ENCODE measurements at regions not wholly inside any gene's neighbourhood (a gene's known extent, or its start where the extent isn't known, plus 50 kb on each side); places are given as distances from the start of the nearest gene placed in this dataset.

- TF ChIP-seq, protein P1, sequence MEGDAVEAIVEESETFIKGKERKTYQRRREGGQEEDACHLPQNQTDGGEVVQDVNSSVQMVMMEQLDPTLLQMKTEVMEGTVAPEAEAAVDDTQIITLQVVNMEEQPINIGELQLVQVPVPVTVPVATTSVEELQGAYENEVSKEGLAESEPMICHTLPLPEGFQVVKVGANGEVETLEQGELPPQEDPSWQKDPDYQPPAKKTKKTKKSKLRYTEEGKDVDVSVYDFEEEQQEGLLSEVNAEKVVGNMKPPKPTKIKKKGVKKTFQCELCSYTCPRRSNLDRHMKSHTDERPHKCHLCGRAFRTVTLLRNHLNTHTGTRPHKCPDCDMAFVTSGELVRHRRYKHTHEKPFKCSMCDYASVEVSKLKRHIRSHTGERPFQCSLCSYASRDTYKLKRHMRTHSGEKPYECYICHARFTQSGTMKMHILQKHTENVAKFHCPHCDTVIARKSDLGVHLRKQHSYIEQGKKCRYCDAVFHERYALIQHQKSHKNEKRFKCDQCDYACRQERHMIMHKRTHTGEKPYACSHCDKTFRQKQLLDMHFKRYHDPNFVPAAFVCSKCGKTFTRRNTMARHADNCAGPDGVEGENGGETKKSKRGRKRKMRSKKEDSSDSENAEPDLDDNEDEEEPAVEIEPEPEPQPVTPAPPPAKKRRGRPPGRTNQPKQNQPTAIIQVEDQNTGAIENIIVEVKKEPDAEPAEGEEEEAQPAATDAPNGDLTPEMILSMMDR (IDR thresholded peaks at IDR 0.05; ENCODE audit: borderline replicate concordance) = no peak
- Histone ChIP-seq H3K4me1 (no peaks in the 10 kb centered on the region), H3K27me3 (ENCODE audit: low read depth) (no peaks in the 10 kb centered on the region), H3K36me3 (no peaks in the 10 kb centered on the region), H3K27ac (replicated peaks) (no peak overlapping the region), H3K4me3 (no peak overlapping the region), H3K9me3 (replicated peaks) (no peaks in the 10 kb centered on the region)
- intact Hi-C loops (cut with micrococcal nuclease) = no loop called here
- no peak for DNase-seq
Observed at GRCh38 chrX:122552286-122552800, 631.7 kb upstream of the GRIA3 start.

DNA sequence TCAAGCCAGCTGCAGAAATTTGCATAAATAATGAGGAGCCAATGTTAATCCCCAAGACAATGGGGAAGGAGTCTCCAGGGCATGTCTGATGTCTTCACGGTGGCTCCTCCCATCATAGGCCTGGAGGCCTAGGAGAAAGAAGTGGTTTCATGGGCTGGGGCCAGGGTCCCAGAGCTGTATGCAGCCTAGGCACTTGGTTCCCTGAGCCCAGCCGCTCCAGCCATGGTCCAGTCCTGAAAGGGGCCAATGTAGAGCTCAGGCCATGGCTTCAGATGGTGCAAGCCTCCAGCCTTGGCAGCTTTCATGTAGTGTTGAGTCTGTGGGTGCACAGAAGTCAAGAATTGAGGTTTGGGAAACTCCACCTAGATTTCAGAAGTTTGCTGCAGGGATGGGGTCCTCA is 628.2 kb upstream of the GRIA3 start:
- H3K36me3 ChIP-seq = no peaks in the 10 kb centered on the region
- TF ChIP-seq, protein P1 (IDR thresholded peaks at IDR 0.05; ENCODE audit: borderline replicate concordance) = no peak
- intact Hi-C loops (cut with micrococcal nuclease) = no loop called here
- H3K27me3 ChIP-seq (ENCODE audit: low read depth) = no peaks in the 10 kb centered on the region
- no peak for DNase-seq
- no peaks in the 10 kb centered on the region for H3K4me1 ChIP-seq
- H3K27ac ChIP-seq (replicated peaks) = no peak overlapping the region
- H3K4me3 ChIP-seq = no peak overlapping the region
- H3K9me3 ChIP-seq (replicated peaks) = no peaks in the 10 kb centered on the region

DNA sequence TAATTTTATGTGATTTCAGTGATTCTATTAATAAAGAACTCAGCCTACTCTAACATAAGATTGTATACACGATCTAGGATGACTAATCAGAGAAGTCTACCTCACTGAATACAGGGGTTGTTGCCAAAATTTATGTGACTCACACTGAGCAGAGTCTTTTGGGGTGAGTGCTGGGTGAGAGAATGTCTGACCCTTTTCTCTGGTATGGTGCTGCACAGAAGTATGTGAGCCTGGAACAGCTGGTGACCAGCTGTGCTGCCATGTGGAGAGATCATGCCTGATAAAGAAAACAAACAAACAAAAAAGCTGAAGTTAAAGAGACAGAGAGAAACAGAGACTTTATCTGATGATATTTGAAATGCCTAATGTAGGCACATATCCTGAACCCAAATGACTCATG is 618.1 kb upstream of the GRIA3 start:
- peak; percentile 13 for DNase-seq

DNA sequence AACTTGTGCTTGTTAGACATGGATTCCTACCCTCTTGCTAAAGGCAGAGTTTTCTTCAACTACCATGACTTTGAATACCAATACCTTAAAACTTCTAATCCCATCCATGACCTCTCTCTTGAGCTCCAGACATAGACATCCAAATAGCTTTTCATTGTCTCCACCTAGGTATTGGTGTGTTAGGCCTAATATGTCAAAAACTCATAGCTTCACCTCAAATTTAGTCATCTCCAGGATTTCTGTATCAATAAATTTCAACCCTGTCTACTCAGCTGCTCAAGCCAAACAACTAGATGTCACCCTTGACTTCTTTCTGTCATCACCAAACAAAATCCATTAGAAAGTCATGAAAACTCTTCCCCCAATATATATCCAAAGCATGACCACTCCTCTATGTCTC is 617.7 kb upstream of the GRIA3 start:
- H3K4me3 ChIP-seq = no peak overlapping the region
- intact Hi-C loops (cut with micrococcal nuclease) = no loop called here
- TF ChIP-seq, protein P1 (IDR thresholded peaks at IDR 0.05; ENCODE audit: borderline replicate concordance) = no peak
- H3K36me3 ChIP-seq = no peaks in the 10 kb centered on the region
- no peaks in the 10 kb centered on the region for H3K9me3 ChIP-seq (replicated peaks)
- no peak overlapping the region for H3K27ac ChIP-seq (replicated peaks)
- no peaks in the 10 kb centered on the region for H3K27me3 ChIP-seq (ENCODE audit: low read depth)
- no peaks in the 10 kb centered on the region for H3K4me1 ChIP-seq
- no peak for DNase-seq

More for the DNA sequence above, 618.1 kb upstream of the GRIA3 start:
- Histone ChIP-seq H3K9me3 (replicated peaks) (no peaks in the 10 kb centered on the region), H3K36me3 (no peaks in the 10 kb centered on the region), H3K4me1 (no peaks in the 10 kb centered on the region), H3K4me3 (no peak overlapping the region), H3K27ac (replicated peaks) (no peak overlapping the region), H3K27me3 (ENCODE audit: low read depth) (no peaks in the 10 kb centered on the region)
- TF ChIP-seq, protein P1 (IDR thresholded peaks at IDR 0.05; ENCODE audit: borderline replicate concordance) = no peak
- intact Hi-C loops (cut with micrococcal nuclease) = no loop called here

DNA sequence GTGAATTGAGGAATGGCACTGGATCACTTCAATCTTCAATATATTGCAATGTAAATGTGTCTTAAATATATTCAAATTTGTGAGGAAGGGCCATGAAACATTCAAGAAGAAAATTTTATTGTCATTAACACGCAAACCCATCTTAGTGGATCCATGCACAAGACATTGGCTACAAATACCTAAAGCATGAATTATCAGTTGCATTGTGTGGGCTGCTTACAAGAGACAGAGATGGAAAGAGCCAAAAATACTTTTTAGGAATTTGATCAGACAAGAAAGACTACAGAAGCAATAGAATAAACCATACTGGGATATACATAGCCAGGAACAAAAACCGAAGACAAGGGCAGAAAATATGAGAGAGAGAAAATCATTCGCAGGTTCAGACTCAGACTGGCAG is 616.2 kb upstream of the GRIA3 start:
- H3K27ac ChIP-seq (replicated peaks) = no peak overlapping the region
- no peak for DNase-seq
- H3K4me1 ChIP-seq = no peaks in the 10 kb centered on the region
- no peaks in the 10 kb centered on the region for H3K9me3 ChIP-seq (replicated peaks)
- intact Hi-C loops (cut with micrococcal nuclease) = no loop called here
- no peak overlapping the region for H3K4me3 ChIP-seq
- TF ChIP-seq, protein P1 (IDR thresholded peaks at IDR 0.05; ENCODE audit: borderline replicate concordance) = no peak
- H3K36me3 ChIP-seq = no peaks in the 10 kb centered on the region
- no peaks in the 10 kb centered on the region for H3K27me3 ChIP-seq (ENCODE audit: low read depth)

Measured in left ventricle myocardium inferior (tissue), 1 donor.